ENCODE measurements at regions not wholly inside any gene's neighbourhood (a gene's known extent, or its start where the extent isn't known, plus 50 kb on each side); places are given as distances from the start of the nearest gene placed in this dataset.

DNA sequence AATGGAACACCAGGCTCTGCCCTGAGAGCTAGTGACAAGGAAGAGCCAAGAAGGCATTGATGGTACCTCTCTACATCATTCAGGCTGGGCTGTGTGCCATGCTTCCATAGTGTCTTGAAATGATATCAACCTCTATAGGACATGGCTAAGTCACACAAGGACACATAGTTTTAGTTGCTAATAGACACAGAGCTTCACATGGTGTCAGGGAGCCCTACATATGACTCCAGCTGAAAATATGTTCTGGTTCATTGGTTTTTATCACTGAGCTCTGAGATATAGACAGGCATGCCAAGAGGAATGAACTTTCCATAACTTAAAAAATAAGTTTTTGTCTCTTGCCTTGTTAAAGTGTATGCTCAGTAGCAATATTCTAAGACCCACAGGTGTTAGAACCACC is 72.1 kb upstream of the PRKG2 start:
- Mint-ChIP-seq H3K27ac (no peak overlapping the region), H3K4me3 (no peak overlapping the region), H3K27me3 (ENCODE audit: low read depth) (no peaks in the 10 kb centered on the region), H3K4me1 (ENCODE audit: low read depth) (no peaks in the 10 kb centered on the region), H3K36me3 (ENCODE audit: low read depth) (no peaks in the 10 kb centered on the region), H3K9me3 (no peaks in the 10 kb centered on the region)
- DNase-seq (ENCODE audit: low spot score) = no peak

DNA sequence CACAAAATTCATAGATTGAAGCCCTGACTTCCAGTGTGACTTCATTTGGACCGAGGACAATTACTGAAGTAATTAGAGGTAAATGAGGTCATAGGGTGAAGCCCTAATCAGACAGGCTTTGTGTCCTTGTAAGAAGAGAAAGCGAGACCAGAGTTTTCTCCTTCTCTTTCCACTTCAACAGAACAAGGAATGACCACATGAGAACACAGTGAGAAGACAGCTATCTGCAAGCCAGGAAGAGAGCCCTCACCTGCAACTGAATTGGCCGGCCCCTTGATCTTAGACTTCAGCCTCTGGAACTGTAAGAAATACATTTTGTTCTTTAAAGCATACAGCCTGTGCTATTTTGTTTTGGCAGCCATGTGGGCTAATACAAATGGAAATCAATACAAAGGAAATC is 67.1 kb upstream of the PRKG2 start:
- no peak for DNase-seq (ENCODE audit: low spot score)
- Mint-ChIP-seq H3K4me3 (no peak overlapping the region), H3K27ac (no peak overlapping the region), H3K36me3 (ENCODE audit: low read depth) (no peaks in the 10 kb centered on the region), H3K9me3 (no peaks in the 10 kb centered on the region), H3K27me3 (ENCODE audit: low read depth) (no peaks in the 10 kb centered on the region), H3K4me1 (ENCODE audit: low read depth) (no peaks in the 10 kb centered on the region)

DNA sequence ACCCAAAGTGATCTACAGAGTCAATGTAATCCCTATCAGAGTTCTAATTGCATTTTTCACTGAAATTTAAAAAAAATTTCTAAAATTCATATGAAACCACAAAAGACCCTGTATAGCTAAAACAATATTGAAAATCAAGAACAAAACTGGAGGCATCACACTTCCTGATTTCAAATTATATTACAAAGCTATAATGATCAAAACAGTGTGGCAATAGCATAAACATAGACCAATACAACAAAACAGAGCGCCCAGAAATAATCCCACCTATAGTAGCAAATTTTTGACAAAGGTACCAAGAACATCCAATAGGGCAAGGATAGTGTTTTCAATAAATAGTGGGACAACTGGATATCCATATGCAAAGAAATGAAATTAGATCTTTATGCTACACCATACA is 59.4 kb upstream of the PRKG2 start:
- no peak for DNase-seq (ENCODE audit: low spot score)
- no peaks in the 10 kb centered on the region for H3K27me3 Mint-ChIP-seq (ENCODE audit: low read depth)
- H3K4me1 Mint-ChIP-seq (ENCODE audit: low read depth) = no peaks in the 10 kb centered on the region
- H3K4me3 Mint-ChIP-seq = no peak overlapping the region
- H3K36me3 Mint-ChIP-seq (ENCODE audit: low read depth) = no peaks in the 10 kb centered on the region
- no peak overlapping the region for H3K27ac Mint-ChIP-seq
- peaks cover 11% of the 10 kb centered on the region for H3K9me3 Mint-ChIP-seq

DNA sequence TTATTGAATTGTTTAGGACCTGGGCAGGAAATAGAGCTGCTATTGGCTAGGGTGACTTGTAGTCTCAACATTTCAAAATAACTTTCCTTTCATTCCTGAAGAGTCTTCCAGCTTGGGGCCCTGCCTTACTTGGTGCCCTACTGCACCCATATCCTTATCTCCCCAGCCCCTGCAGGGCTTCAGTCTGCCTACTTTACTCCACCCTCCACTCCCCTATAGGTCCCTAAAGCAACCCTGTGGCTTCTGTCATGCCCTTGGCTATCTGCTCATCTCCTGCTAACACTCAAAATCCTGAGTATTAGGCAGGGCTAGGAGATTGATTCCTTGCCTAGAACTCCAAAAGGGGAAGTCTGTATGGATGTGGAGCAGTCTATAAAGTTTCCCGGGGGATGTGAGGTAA is 57.6 kb upstream of the PRKG2 start:
- H3K4me1 Mint-ChIP-seq (ENCODE audit: low read depth) = no peaks in the 10 kb centered on the region
- H3K27ac Mint-ChIP-seq = no peak overlapping the region
- H3K4me3 Mint-ChIP-seq = no peak overlapping the region
- DNase-seq (ENCODE audit: low spot score) = no peak
- H3K36me3 Mint-ChIP-seq (ENCODE audit: low read depth) = no peaks in the 10 kb centered on the region
- peaks cover 13% of the 10 kb centered on the region for H3K9me3 Mint-ChIP-seq
- H3K27me3 Mint-ChIP-seq (ENCODE audit: low read depth) = no peaks in the 10 kb centered on the region
